MM.1S (cell line): ENCODE measurements at regions not wholly inside any gene's neighbourhood (a gene's known extent, or its start where the extent isn't known, plus 50 kb on each side); places are given as distances from the start of the nearest gene placed in this dataset.

Experiments
- DNase-seq: peaks from one replicate; pipeline ENCODE4 v3.0.0-alpha.2; 2015
- H2AFZ ChIP-seq: fragments of 300-600 bp; sonication (generic); 2 replicates; pipeline ENCODE4 v1.6.0; 2016; ENCODE audit warnings: antibody characterized with exemption, low read length
- H3F3A ChIP-seq: fragments of 300-600 bp; sonication (generic); 2 replicates; pipeline ENCODE4 v1.6.1; 2016; ENCODE audit warnings: mild to moderate bottlenecking, antibody characterized with exemption, low read length, moderate library complexity, mixed read lengths; ENCODE audit not compliant: insufficient read depth
- H3K27ac ChIP-seq: fragments of 300-600 bp; sonication (generic); 2 replicates; pipeline ENCODE4 v1.5.1; 2016; ENCODE audit warnings: mild to moderate bottlenecking, low read length
- H3K27me3 ChIP-seq: fragments of 300-600 bp; sonication (generic); replicated peaks from 2 replicates; pipeline ENCODE4 v1.6.0; 2016; ENCODE audit warnings: low read length; ENCODE audit not compliant: insufficient read depth
- H3K36me3 ChIP-seq: fragments of 300-600 bp; sonication (generic); replicated peaks from 2 replicates; pipeline ENCODE4 v1.6.1; 2016; ENCODE audit warnings: mild to moderate bottlenecking, low read length, mixed read lengths; ENCODE audit not compliant: insufficient read depth
- H3K4me1 ChIP-seq: fragments of 300-600 bp; sonication (generic); 2 replicates; pipeline ENCODE4 v1.6.1; 2016; ENCODE audit warnings: low read length, mixed read lengths
- H3K4me2 ChIP-seq: fragments of 300-600 bp; sonication (generic); 2 replicates; pipeline ENCODE4 v1.6.0; 2016; ENCODE audit warnings: low read depth, low read length
- H3K4me3 ChIP-seq: fragments of 300-600 bp; sonication (generic); 2 replicates; pipeline ENCODE4 v1.5.1; 2016; ENCODE audit warnings: low read length, mixed read lengths
- H3K79me2 ChIP-seq: fragments of 300-600 bp; sonication (generic); 2 replicates; pipeline ENCODE4 v1.6.1; 2016; ENCODE audit warnings: mixed run types, low read length, mixed read lengths
- H3K9ac ChIP-seq: fragments of 300-600 bp; sonication (generic); 2 replicates; pipeline ENCODE4 v1.6.1; 2016; ENCODE audit warnings: low read length, mixed read lengths
- H3K9me2 ChIP-seq: fragments of 300-600 bp; sonication (generic); replicated peaks from 2 replicates; pipeline ENCODE4 v1.6.1; 2016; ENCODE audit warnings: mild to moderate bottlenecking, low read length, mixed read lengths; ENCODE audit not compliant: insufficient read depth
- H3K9me3 ChIP-seq: fragments of 300-600 bp; sonication (generic); replicated peaks from 2 replicates; pipeline ENCODE4 v1.6.1; 2016; ENCODE audit warnings: mild to moderate bottlenecking, low read length, mixed read lengths; ENCODE audit not compliant: insufficient read depth
- H4K20me1 ChIP-seq: fragments of 300-600 bp; sonication (generic); 2 replicates; pipeline ENCODE4 v1.6.1; 2016; ENCODE audit warnings: mild to moderate bottlenecking, low read length, moderate library complexity, mixed read lengths; ENCODE audit not compliant: insufficient read depth
- EZH2 ChIP-seq: fragments of 300-600 bp; sonication (generic); optimal IDR thresholded peaks from 2 replicates; pipeline ENCODE3; 2017; ENCODE audit warnings: low read depth, mild to moderate bottlenecking, antibody characterized with exemption, low read length, mixed read lengths
- EZH2phosphoT487 ChIP-seq: fragments of 300-600 bp; sonication (generic); IDR thresholded peaks from 2 replicates; pipeline ENCODE4 v1.6.1; 2018; ENCODE audit warnings: antibody characterized with exemption, low read length
- TF ChIP-seq, protein P1 (sequence below): fragments of 300-600 bp; sonication (generic); IDR thresholded peaks from 2 replicates; pipeline ENCODE4 v1.5.1; 2016; ENCODE audit warnings: antibody characterized with exemption, low read length, mixed read lengths

DNA sequence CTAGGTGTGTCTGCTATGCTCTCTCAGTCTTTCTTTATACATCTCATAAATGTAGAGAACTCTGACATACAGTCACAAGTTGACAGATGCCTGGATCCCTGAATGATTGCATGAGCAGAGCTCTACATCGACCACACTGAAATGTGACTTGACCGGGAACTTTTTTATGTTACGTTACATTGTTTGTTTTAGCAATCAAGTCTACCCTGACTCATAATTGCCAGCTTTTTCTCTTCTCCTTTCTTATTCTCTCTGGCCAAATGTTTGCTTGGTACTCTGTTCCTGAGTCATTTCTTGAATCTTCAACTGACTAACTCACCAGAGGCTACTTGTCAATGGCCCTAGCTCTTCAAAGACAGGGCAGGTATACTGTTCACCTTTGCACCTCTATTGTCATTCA lies 213.6 kb upstream of the DTNBP1 start:
- no peak for TF ChIP-seq EZH2
- TF ChIP-seq EZH2phosphoT487, result no peak
- TF ChIP-seq, protein P1, sequence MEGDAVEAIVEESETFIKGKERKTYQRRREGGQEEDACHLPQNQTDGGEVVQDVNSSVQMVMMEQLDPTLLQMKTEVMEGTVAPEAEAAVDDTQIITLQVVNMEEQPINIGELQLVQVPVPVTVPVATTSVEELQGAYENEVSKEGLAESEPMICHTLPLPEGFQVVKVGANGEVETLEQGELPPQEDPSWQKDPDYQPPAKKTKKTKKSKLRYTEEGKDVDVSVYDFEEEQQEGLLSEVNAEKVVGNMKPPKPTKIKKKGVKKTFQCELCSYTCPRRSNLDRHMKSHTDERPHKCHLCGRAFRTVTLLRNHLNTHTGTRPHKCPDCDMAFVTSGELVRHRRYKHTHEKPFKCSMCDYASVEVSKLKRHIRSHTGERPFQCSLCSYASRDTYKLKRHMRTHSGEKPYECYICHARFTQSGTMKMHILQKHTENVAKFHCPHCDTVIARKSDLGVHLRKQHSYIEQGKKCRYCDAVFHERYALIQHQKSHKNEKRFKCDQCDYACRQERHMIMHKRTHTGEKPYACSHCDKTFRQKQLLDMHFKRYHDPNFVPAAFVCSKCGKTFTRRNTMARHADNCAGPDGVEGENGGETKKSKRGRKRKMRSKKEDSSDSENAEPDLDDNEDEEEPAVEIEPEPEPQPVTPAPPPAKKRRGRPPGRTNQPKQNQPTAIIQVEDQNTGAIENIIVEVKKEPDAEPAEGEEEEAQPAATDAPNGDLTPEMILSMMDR, result no peak
- H3K9me3 ChIP-seq, result no peaks in the 10 kb centered on the region
- no peaks in the 10 kb centered on the region for H3K9me2 ChIP-seq
- no peak for DNase-seq
- no peaks in the 10 kb centered on the region for H3K4me1 ChIP-seq
- H3K9ac ChIP-seq, result no peak overlapping the region
- no peak overlapping the region for H3K4me3 ChIP-seq
- no peaks in the 10 kb centered on the region for H3K27me3 ChIP-seq
- no peaks in the 10 kb centered on the region for H4K20me1 ChIP-seq
- no peak overlapping the region for H2AFZ ChIP-seq
- no peaks in the 10 kb centered on the region for H3K36me3 ChIP-seq
- no peak overlapping the region for H3K27ac ChIP-seq
- H3K4me2 ChIP-seq, result no peak overlapping the region
- no peaks in the 10 kb centered on the region for H3F3A ChIP-seq
- no peaks in the 10 kb centered on the region for H3K79me2 ChIP-seq

DNA sequence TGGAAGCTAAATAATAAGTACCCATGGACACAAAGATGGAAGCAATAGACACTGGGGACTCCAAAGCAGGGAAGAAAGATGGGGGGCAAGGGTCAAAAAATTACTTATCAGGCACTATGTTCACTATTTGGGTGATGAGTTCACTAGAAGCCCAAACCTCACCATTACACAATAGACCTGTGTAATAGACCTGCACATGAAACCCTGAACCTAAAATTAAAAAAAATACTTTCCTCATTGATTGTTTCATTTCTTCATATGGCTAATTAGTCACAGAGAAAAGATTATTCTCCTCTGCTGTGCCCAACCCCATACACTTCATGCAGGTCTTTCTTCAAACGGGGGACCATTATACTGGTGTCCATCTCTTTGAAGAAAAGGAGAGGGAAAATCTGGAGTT lies 213.0 kb upstream of the DTNBP1 start:
- Histone ChIP-seq H3K9me3 (no peaks in the 10 kb centered on the region), H3K4me1 (no peaks in the 10 kb centered on the region), H3K36me3 (no peaks in the 10 kb centered on the region), H3K4me2 (no peak overlapping the region), H3K4me3 (no peak overlapping the region), H3K27ac (no peak overlapping the region), H3F3A (no peaks in the 10 kb centered on the region), H3K9me2 (no peaks in the 10 kb centered on the region), H3K79me2 (no peaks in the 10 kb centered on the region), H2AFZ (no peak overlapping the region), H3K9ac (no peak overlapping the region), H4K20me1 (no peaks in the 10 kb centered on the region), H3K27me3 (no peaks in the 10 kb centered on the region)
- TF ChIP-seq EZH2phosphoT487, result no peak
- TF ChIP-seq, protein P1, result no peak
- TF ChIP-seq EZH2, result no peak
- DNase-seq, result no peak

GRCh38 chr6:15874821-15875220 lies 212.0 kb upstream of the DTNBP1 start:
- Histone ChIP-seq H3K79me2 (no peaks in the 10 kb centered on the region), H3K27ac (no peak overlapping the region), H3K9me3 (no peaks in the 10 kb centered on the region), H3K9me2 (no peaks in the 10 kb centered on the region), H3K4me2 (no peak overlapping the region), H3K27me3 (no peaks in the 10 kb centered on the region), H3K9ac (no peak overlapping the region), H2AFZ (no peak overlapping the region), H3K36me3 (no peaks in the 10 kb centered on the region), H3K4me1 (no peaks in the 10 kb centered on the region), H3F3A (no peaks in the 10 kb centered on the region), H4K20me1 (no peaks in the 10 kb centered on the region), H3K4me3 (no peak overlapping the region)
- no peak for TF ChIP-seq EZH2phosphoT487
- TF ChIP-seq, protein P1, result no peak
- TF ChIP-seq EZH2, result no peak
- DNase-seq, result no peak

DNA sequence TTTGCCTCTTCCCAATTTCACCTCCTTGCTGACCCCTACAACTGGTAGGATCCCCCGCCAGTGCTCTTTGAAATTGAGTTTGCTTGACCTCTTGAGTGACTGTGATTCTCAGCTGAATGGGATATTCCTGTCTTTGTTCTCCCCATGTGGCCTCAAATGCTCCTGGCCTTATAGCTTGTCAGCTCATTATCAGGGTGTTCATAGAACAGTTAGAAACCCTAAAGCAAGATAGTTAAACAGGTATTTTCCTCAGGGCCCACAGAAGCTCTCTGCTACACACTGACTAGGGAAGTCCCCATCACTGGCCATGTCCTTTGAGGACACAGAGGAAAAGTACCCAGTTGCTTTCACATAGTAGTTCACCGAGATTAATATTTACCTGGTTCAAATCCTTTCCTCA lies 211.5 kb upstream of the DTNBP1 start:
- Histone ChIP-seq H3K79me2 (no peaks in the 10 kb centered on the region), H3K27ac (no peak overlapping the region), H3K9ac (no peak overlapping the region), H4K20me1 (no peaks in the 10 kb centered on the region), H3K36me3 (no peaks in the 10 kb centered on the region), H3K9me3 (no peaks in the 10 kb centered on the region), H3K4me1 (no peaks in the 10 kb centered on the region), H3K4me2 (no peak overlapping the region), H3K4me3 (no peak overlapping the region), H2AFZ (no peak overlapping the region), H3K9me2 (no peaks in the 10 kb centered on the region), H3F3A (no peaks in the 10 kb centered on the region), H3K27me3 (no peaks in the 10 kb centered on the region)
- no peak for DNase-seq
- TF ChIP-seq EZH2phosphoT487 (no peak), EZH2 (no peak)
- TF ChIP-seq, protein P1, result no peak
